Mesenchymal stem cell (in vitro differentiated cells and primary cell): ENCODE measurements at regions not wholly inside any gene's neighbourhood (a gene's known extent, or its start where the extent isn't known, plus 50 kb on each side); places are given as distances from the start of the nearest gene placed in this dataset.
"Not testable (repeated sequence)": the region's sequence is repeated elsewhere in the genome, so short reads cannot be mapped to it uniquely, and the experiment has no call there.

Source experiments
- DNase-seq: peaks from one replicate; pipeline ENCODE4 v3.0.0-alpha.2; 2013
- H2AFZ ChIP-seq: one replicate; pipeline ENCODE4 v1.6.1; 2013; ENCODE audit warnings: low read depth, mild to moderate bottlenecking, control low read depth, inconsistent platforms, low read length, moderate library complexity
- H2AK5ac ChIP-seq: 2 replicates; pipeline ENCODE4 v1.6.1; 2013; ENCODE audit warnings: low read length, moderate library complexity, mild to moderate bottlenecking, inconsistent platforms; ENCODE audit not compliant: severe bottlenecking
- H2BK120ac ChIP-seq: one replicate; pipeline ENCODE4 v1.6.1; 2013; ENCODE audit warnings: low read depth, mild to moderate bottlenecking, inconsistent platforms, low read length, moderate library complexity
- H2BK12ac ChIP-seq, 2 experiments: one replicate each; pipeline ENCODE4 v1.6.1; 2013; ENCODE audit warnings: inconsistent platforms in 2 of 2, low read length in 2 of 2, mild to moderate bottlenecking in 2 of 2, moderate library complexity in 2 of 2, control low read depth in 1 of 2
- H2BK15ac ChIP-seq: one replicate; pipeline ENCODE4 v1.6.1; 2013; ENCODE audit warnings: mild to moderate bottlenecking, low read depth, inconsistent platforms; ENCODE audit not compliant: poor library complexity, severe bottlenecking
- H2BK5ac ChIP-seq: 2 replicates; pipeline ENCODE4 v1.6.1; 2013; ENCODE audit warnings: low read depth, mild to moderate bottlenecking, low read length, control low read depth, inconsistent platforms; ENCODE audit not compliant: poor library complexity, severe bottlenecking
- H3K14ac ChIP-seq, 2 experiments: one replicate each; pipeline ENCODE4 v1.6.1; 2013; ENCODE audit warnings: inconsistent platforms in 2 of 2, low read length in 2 of 2, control low read depth in 1 of 2, mild to moderate bottlenecking in 1 of 2, moderate library complexity in 1 of 2
- H3K18ac ChIP-seq, 2 experiments: one replicate each; pipeline ENCODE4 v1.6.1; 2013; ENCODE audit warnings: inconsistent platforms in 2 of 2, low read length in 2 of 2, control low read depth in 1 of 2, low read depth in 1 of 2, mild to moderate bottlenecking in 1 of 2
- H3K23ac ChIP-seq, 2 experiments: one replicate each; pipeline ENCODE4 v1.6.1; 2013; ENCODE audit warnings: inconsistent platforms in 2 of 2, low read length in 2 of 2, mild to moderate bottlenecking in 2 of 2, moderate library complexity in 2 of 2, control low read depth in 1 of 2
- H3K27ac ChIP-seq: 2 replicates; pipeline ENCODE4 v1.5.1; 2013; ENCODE audit warnings: mild to moderate bottlenecking, moderate library complexity, low read length, control low read depth, inconsistent platforms; ENCODE audit not compliant: poor library complexity, severe bottlenecking
- H3K27me3 ChIP-seq, 2 experiments: 2 replicates each; pipeline versions ENCODE4 v1.6.1 to v1.7.0; 2013; ENCODE audit warnings: low read length in 2 of 2, mild to moderate bottlenecking in 2 of 2, moderate library complexity in 2 of 2, control low read depth in 1 of 2, inconsistent platforms in 1 of 2; ENCODE audit not compliant: control insufficient read depth in 1 of 2, insufficient read depth in 1 of 2
- H3K36me3 ChIP-seq, 2 experiments: 2 replicates each; pipeline versions ENCODE4 v1.6.1 to v1.7.0; 2013; ENCODE audit warnings: low read length in 2 of 2, control low read depth in 1 of 2, inconsistent platforms in 1 of 2, low read depth in 1 of 2, mild to moderate bottlenecking in 1 of 2; ENCODE audit not compliant: insufficient read depth in 2 of 2, control insufficient read depth in 1 of 2
- H3K4ac ChIP-seq, 2 experiments: one replicate each; pipeline ENCODE4 v1.6.1; 2013; ENCODE audit warnings: inconsistent platforms in 2 of 2, low read length in 2 of 2, mild to moderate bottlenecking in 2 of 2, moderate library complexity in 2 of 2, control low read depth in 1 of 2, low read depth in 1 of 2
- H3K4me1 ChIP-seq: 2 replicates; pipeline ENCODE4 v1.6.1; 2013; ENCODE audit warnings: low read depth, low read length, control low read depth; ENCODE audit not compliant: control insufficient read depth, insufficient read depth
- H3K4me2 ChIP-seq: 2 replicates; pipeline ENCODE4 v1.6.1; 2013; ENCODE audit warnings: low read length, mild to moderate bottlenecking, inconsistent platforms; ENCODE audit not compliant: poor library complexity, severe bottlenecking
- H3K4me3 ChIP-seq, 2 experiments: 2 replicates each; pipeline versions ENCODE4 v1.5.1 to v1.7.0; 2013; ENCODE audit warnings: low read length in 2 of 2, mild to moderate bottlenecking in 2 of 2, control low read depth in 1 of 2, low read depth in 1 of 2; ENCODE audit not compliant: insufficient read depth in 1 of 2
- H3K79me1 ChIP-seq: replicated peaks from 2 replicates; pipeline ENCODE4 v1.6.1; 2013; ENCODE audit warnings: mild to moderate bottlenecking, control low read depth, low read length, inconsistent platforms; ENCODE audit not compliant: poor library complexity, severe bottlenecking
- H3K9ac ChIP-seq: 2 replicates; pipeline ENCODE4 v1.7.0; 2013; ENCODE audit warnings: mild to moderate bottlenecking, low read length, moderate library complexity
- H3K9me3 ChIP-seq: 2 replicates; pipeline ENCODE4 v1.7.0; 2013; ENCODE audit warnings: mild to moderate bottlenecking, low read length; ENCODE audit not compliant: control insufficient read depth
- H4K8ac ChIP-seq: one replicate; pipeline ENCODE4 v1.6.1; 2013; ENCODE audit warnings: inconsistent platforms, mild to moderate bottlenecking, low read length, moderate library complexity
- H4K91ac ChIP-seq: one replicate; pipeline ENCODE4 v1.6.1; 2013; ENCODE audit warnings: mild to moderate bottlenecking, low read length, inconsistent platforms
- WGBS: methylation state at CpG from one replicate; pipeline ENCODE4 v1.1.7; 2013; ENCODE audit warnings: mixed read lengths; 5-methylcytosine and 5-hydroxymethylcytosine counted together

DNA sequence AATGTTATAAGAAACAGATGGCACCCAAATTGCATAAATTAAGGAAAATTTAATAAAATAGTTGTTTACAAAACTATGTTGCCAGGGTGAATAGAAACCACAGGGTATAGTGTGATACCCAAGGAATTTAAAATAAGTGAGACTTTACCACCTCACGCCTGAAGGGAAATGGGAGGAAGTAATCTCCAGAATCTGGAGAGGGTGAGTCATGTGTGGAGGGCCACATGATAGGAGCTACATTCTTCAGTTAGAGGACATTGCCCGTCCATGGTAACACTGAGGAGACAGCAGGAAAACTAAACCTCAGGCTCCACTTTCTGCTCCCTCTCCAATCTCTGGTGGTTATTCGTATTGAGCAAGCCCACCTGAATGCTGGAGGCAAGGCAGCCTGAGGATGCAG lies 97.2 kb upstream of the NXPH2 start:
- 67% methylated on average over 2 of the region's 3 CpGs for WGBS
- H3K14ac ChIP-seq = no peak overlapping the region

DNA sequence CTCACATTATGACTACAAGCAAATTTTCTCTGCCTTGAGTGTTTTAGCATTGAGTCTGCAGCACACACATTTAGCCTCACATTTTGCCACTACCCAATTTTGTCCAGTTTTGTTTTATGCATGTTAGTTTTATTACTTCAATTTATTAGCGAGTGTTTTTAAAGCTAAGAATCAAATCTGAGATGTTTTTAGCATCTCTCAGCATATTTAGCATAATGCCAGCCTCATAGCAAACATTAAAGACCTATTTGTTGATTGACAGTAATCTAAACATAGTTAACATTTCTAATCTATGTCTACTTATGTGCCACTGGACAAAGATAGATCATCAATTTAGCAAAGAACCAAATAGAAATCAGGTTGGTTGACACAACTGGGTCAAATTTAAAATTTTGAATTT lies 94.1 kb upstream of the NXPH2 start:
- Histone ChIP-seq H3K9ac (no peak overlapping the region), H3K79me1 (no peaks in the 10 kb centered on the region), H3K14ac (no peak overlapping the region), H4K8ac (no peak overlapping the region), H3K9me3 (no peaks in the 10 kb centered on the region), H3K18ac (no peak overlapping the region), H3K27ac (no peak overlapping the region), H4K91ac (no peak overlapping the region), H3K4me1 (no peaks in the 10 kb centered on the region), H2BK12ac (no peak overlapping the region), H3K23ac (no peak overlapping the region), H2BK15ac (no peak overlapping the region), H3K27me3 (no peaks in the 10 kb centered on the region), H2BK5ac (no peak overlapping the region), H2AFZ (no peak overlapping the region), H2AK5ac (no peak overlapping the region), H2BK120ac (no peak overlapping the region), H3K4ac (no peak overlapping the region), H3K4me3 (no peak overlapping the region), H3K36me3 (no peaks in the 10 kb centered on the region), H3K4me2 (no peak overlapping the region)
- DNase-seq = no peak
- no CpG with 5 or more reads among the region's 1 CpG for WGBS

More for the DNA sequence above, 97.2 kb upstream of the NXPH2 start:
- Histone ChIP-seq H4K91ac (no peak overlapping the region), H2BK15ac (no peak overlapping the region), H3K4ac (no peak overlapping the region), H3K27ac (no peak overlapping the region), H3K18ac (no peak overlapping the region), H3K27me3 (no peaks in the 10 kb centered on the region), H2BK5ac (no peak overlapping the region), H3K36me3 (no peaks in the 10 kb centered on the region), H3K4me1 (no peaks in the 10 kb centered on the region), H2BK12ac (no peak overlapping the region), H2AFZ (no peak overlapping the region), H3K9ac (no peak overlapping the region), H3K4me3 (no peak overlapping the region), H3K79me1 (no peaks in the 10 kb centered on the region), H2BK120ac (no peak overlapping the region), H4K8ac (no peak overlapping the region), H3K4me2 (no peak overlapping the region), H2AK5ac (no peak overlapping the region), H3K23ac (no peak overlapping the region), H3K9me3 (no peaks in the 10 kb centered on the region)
- peak; percentile 34 for DNase-seq

GRCh38 chr2:138872116-138872515 lies 91.9 kb upstream of the NXPH2 start:
- DNase-seq, H2BK15ac ChIP-seq, H3K9me3 ChIP-seq, H2AFZ ChIP-seq, H3K4ac ChIP-seq, H2AK5ac ChIP-seq, H2BK120ac ChIP-seq, H4K91ac ChIP-seq, H3K14ac ChIP-seq, H3K36me3 ChIP-seq, H3K4me3 ChIP-seq, H3K4me1 ChIP-seq, H3K18ac ChIP-seq, H2BK12ac ChIP-seq, H3K4me2 ChIP-seq, H3K23ac ChIP-seq, H4K8ac ChIP-seq, H3K79me1 ChIP-seq, H3K27ac ChIP-seq, H3K27me3 ChIP-seq, H2BK5ac ChIP-seq, H3K9ac ChIP-seq: not testable (repeated sequence)
- 100% methylated on average over 1 of the region's 10 CpGs for WGBS

DNA sequence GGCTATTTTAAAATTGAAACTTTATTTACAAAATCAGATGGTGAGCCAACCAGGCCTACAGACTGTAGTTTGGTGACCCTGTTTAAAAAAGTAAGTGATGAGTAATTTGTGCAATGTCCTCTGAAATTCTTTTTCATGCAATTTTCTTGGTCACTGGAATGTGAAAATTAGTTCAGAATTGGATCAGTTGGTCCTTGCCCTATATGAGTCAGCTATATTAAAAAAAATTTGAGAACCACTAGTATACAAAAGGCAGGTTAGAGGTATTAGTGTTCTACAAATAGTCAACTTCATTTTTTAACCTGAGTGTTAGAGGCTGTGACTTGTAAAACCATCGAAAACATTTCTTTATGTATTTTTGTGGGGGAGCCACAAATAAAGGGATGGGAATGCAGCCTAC lies 91.1 kb upstream of the NXPH2 start:
- Histone ChIP-seq H2AFZ (no peak overlapping the region), H3K4me1 (no peaks in the 10 kb centered on the region), H3K14ac (no peak overlapping the region), H4K8ac (no peak overlapping the region), H4K91ac (no peak overlapping the region), H3K18ac (no peak overlapping the region), H2BK5ac (no peak overlapping the region), H3K79me1 (no peaks in the 10 kb centered on the region), H3K23ac (no peak overlapping the region), H2BK12ac (no peak overlapping the region), H3K27ac (no peak overlapping the region), H2AK5ac (no peak overlapping the region), H2BK15ac (no peak overlapping the region), H3K9ac (no peak overlapping the region), H3K4ac (no peak overlapping the region), H3K36me3 (no peaks in the 10 kb centered on the region), H3K4me2 (no peak overlapping the region), H3K4me3 (no peak overlapping the region), H3K27me3 (no peaks in the 10 kb centered on the region), H3K9me3 (no peaks in the 10 kb centered on the region), H2BK120ac (no peak overlapping the region)
- DNase-seq = no peak
- 89% methylated on average over 1 of the region's 1 CpG for WGBS
